Natural killer cell (primary cell): ENCODE measurements at regions not wholly inside any gene's neighbourhood (a gene's known extent, or its start where the extent isn't known, plus 50 kb on each side); places are given as distances from the start of the nearest gene placed in this dataset.

ENCODE experiments used
- ATAC-seq, 3 donors: fragments of 150-1000 bp in 2 of 3; fragments of 200-7000 bp in 1 of 3; cut with Tn5 transposase; 1 replicate in 1 of 3; 2 replicates in 2 of 3; pipeline ENCODE4 v1.10.0; 2021; ENCODE audit warnings: mild to moderate bottlenecking in 2 of 3, moderate library complexity in 2 of 3
- DNase-seq, 2 donors: peaks; one replicate each; pipeline versions ENCODE4 v3.0.0 to v3.0.0-alpha.2; 2013 to 2021; ENCODE audit warnings: mixed read lengths in 1 of 2
- H3K27ac ChIP-seq: one replicate; pipeline ENCODE4 v1.5.1; 2013; ENCODE audit warnings: mild to moderate bottlenecking, low read length
- H3K27me3 ChIP-seq: one replicate; pipeline ENCODE4 v1.6.1; 2013; ENCODE audit warnings: low read length; ENCODE audit not compliant: control insufficient read depth, insufficient read depth
- H3K36me3 ChIP-seq: one replicate; pipeline ENCODE4 v1.6.1; 2013; ENCODE audit warnings: low read length; ENCODE audit not compliant: control insufficient read depth, insufficient read depth
- H3K4me1 ChIP-seq: one replicate; pipeline ENCODE4 v1.6.1; 2013; ENCODE audit warnings: low read length; ENCODE audit not compliant: control insufficient read depth, insufficient read depth
- H3K4me3 ChIP-seq: one replicate; pipeline ENCODE4 v1.5.1; 2013; ENCODE audit warnings: low read length
- H3K9me3 ChIP-seq: one replicate; pipeline ENCODE4 v1.6.1; 2013; ENCODE audit warnings: low read length; ENCODE audit not compliant: control insufficient read depth, insufficient read depth
- H3K27ac Mint-ChIP-seq, 2 donors: one replicate each; pipeline ENCODE4 v1.8.0; 2022; ENCODE audit warnings: mild to moderate bottlenecking in 2 of 2, mixed read lengths in 2 of 2, moderate library complexity in 1 of 2
- H3K27me3 Mint-ChIP-seq, 2 donors: one replicate each; pipeline ENCODE4 v1.8.0; 2022; ENCODE audit warnings: low read depth in 2 of 2, mixed read lengths in 2 of 2
- H3K36me3 Mint-ChIP-seq: one replicate; pipeline ENCODE4 v1.8.0; 2022; ENCODE audit warnings: mixed read lengths
- H3K4me1 Mint-ChIP-seq, 2 donors: one replicate each; pipeline ENCODE4 v1.8.0; 2022; ENCODE audit warnings: mixed read lengths in 2 of 2
- H3K4me3 Mint-ChIP-seq: one replicate; pipeline ENCODE4 v1.8.0; 2022; ENCODE audit warnings: mild to moderate bottlenecking, moderate library complexity, mixed read lengths
- H3K9me3 Mint-ChIP-seq, 2 donors: one replicate each; pipeline ENCODE4 v1.8.0; 2022; ENCODE audit warnings: mixed read lengths in 2 of 2
- CTCF ChIP-seq: fragments of 200-600 bp; IDR thresholded peaks from one replicate; pipeline ENCODE4 v1.8.0; 2022; ENCODE audit warnings: antibody characterized with exemption
- WGBS: methylation state at CpG from one replicate; pipeline ENCODE4 v1.1.7; 2013; ENCODE audit warnings: missing lambda C conversion rate; ENCODE audit not compliant: insufficient coverage; 5-methylcytosine and 5-hydroxymethylcytosine counted together
- intact Hi-C: fragments of 100-400 bp; cut with micrococcal nuclease; formaldehyde crosslinking; loops from one replicate; pipeline ENCODE4 v1.14.2; 2022

- intact Hi-C loops, result no loop called here
- H3K4me3 ChIP-seq, result no peak overlapping the region
- H3K4me1 ChIP-seq, result no peaks in the 10 kb centered on the region
- no peaks in the 10 kb centered on the region for H3K36me3 ChIP-seq
- DNase-seq (no peak), ATAC-seq (no peak)
- TF ChIP-seq CTCF, result no peak
- H3K27ac Mint-ChIP-seq, result no peak overlapping the region
- peaks cover 12 to 13% of the 10 kb centered on the region in 2 donors for H3K9me3 Mint-ChIP-seq
- no peaks in the 10 kb centered on the region for H3K9me3 ChIP-seq
- no peaks in the 10 kb centered on the region for H3K27me3 ChIP-seq
- H3K36me3 Mint-ChIP-seq, result no peaks in the 10 kb centered on the region
- H3K27me3 Mint-ChIP-seq, result no peaks in the 10 kb centered on the region
- no peak overlapping the region for H3K27ac ChIP-seq
- no peak overlapping the region for H3K4me3 Mint-ChIP-seq
- no peaks in the 10 kb centered on the region for H3K4me1 Mint-ChIP-seq
Observed at GRCh38 chr4:62548765-62549164, 1348.6 kb downstream of the ADGRL3 start.

GRCh38 chr4:62548108-62548524, 1348.0 kb downstream of the ADGRL3 start:
- Histone ChIP-seq H3K9me3 (no peaks in the 10 kb centered on the region), H3K36me3 (no peaks in the 10 kb centered on the region), H3K4me3 (no peak overlapping the region), H3K4me1 (no peaks in the 10 kb centered on the region), H3K27ac (no peak overlapping the region), H3K27me3 (no peaks in the 10 kb centered on the region)
- WGBS, result 82% methylated on average over 13 of the region's 13 CpGs
- Mint-ChIP-seq H3K36me3 (no peaks in the 10 kb centered on the region), H3K27ac (no peak overlapping the region), H3K4me1 (no peaks in the 10 kb centered on the region), H3K27me3 (no peaks in the 10 kb centered on the region), H3K9me3 (peaks cover 8 to 10% of the 10 kb centered on the region in 2 donors), H3K4me3 (no peak overlapping the region)
- DNase-seq, result no peak
- ATAC-seq, result no peak
- no peak for TF ChIP-seq CTCF
- intact Hi-C loops, result no loop called here

- Mint-ChIP-seq H3K9me3 (peaks cover 12 to 16% of the 10 kb centered on the region in 2 donors), H3K27me3 (no peaks in the 10 kb centered on the region), H3K27ac (no peak overlapping the region), H3K36me3 (no peaks in the 10 kb centered on the region), H3K4me3 (no peak overlapping the region), H3K4me1 (no peaks in the 10 kb centered on the region)
- Histone ChIP-seq H3K27ac (no peak overlapping the region), H3K4me3 (no peak overlapping the region), H3K4me1 (no peaks in the 10 kb centered on the region), H3K36me3 (no peaks in the 10 kb centered on the region), H3K9me3 (no peaks in the 10 kb centered on the region), H3K27me3 (no peaks in the 10 kb centered on the region)
- TF ChIP-seq CTCF, result no peak
- 16% methylated on average over 2 of the region's 3 CpGs for WGBS
- intact Hi-C loops, result no loop called here
- no peak for DNase-seq
- no peak for ATAC-seq
Observed at GRCh38 chr4:62544428-62544827, 1344.3 kb downstream of the ADGRL3 start.

- Histone ChIP-seq H3K27ac (no peak overlapping the region), H3K36me3 (no peaks in the 10 kb centered on the region), H3K27me3 (no peaks in the 10 kb centered on the region), H3K4me3 (no peak overlapping the region), H3K9me3 (no peaks in the 10 kb centered on the region), H3K4me1 (no peaks in the 10 kb centered on the region)
- DNase-seq (no peak), ATAC-seq (no peak)
- no peak for TF ChIP-seq CTCF
- H3K36me3 Mint-ChIP-seq, result no peaks in the 10 kb centered on the region
- 100% methylated on average over 1 of the region's 2 CpGs for WGBS
- no peak overlapping the region for H3K4me3 Mint-ChIP-seq
- no peak overlapping the region for H3K27ac Mint-ChIP-seq
- intact Hi-C loops, result no loop called here
- H3K4me1 Mint-ChIP-seq, result no peaks in the 10 kb centered on the region
- peaks cover 10 to 19% of the 10 kb centered on the region in 2 donors for H3K9me3 Mint-ChIP-seq
- H3K27me3 Mint-ChIP-seq, result no peaks in the 10 kb centered on the region
Observed at GRCh38 chr4:62543002-62543401, 1342.9 kb downstream of the ADGRL3 start.
